ENCODE measurements at regions not wholly inside any gene's neighbourhood (a gene's known extent, or its start where the extent isn't known, plus 50 kb on each side); places are given as distances from the start of the nearest gene placed in this dataset.
"Not testable (repeated sequence)": the region's sequence is repeated elsewhere in the genome, so short reads cannot be mapped to it uniquely, and the experiment has no call there.

- Mint-ChIP-seq H3K4me3 (no peak overlapping the region), H3K9me3 (no peaks in the 10 kb centered on the region), H3K27me3 (peaks cover 28% of the 10 kb centered on the region), H3K27ac (no peak overlapping the region), H3K4me1 (peaks cover 5% of the 10 kb centered on the region)
- ATAC-seq: no peak
- no peak for DNase-seq
These were observed 213.9 kb downstream of the VAPA start for GRCh38 chr18:10127729-10128128.

GRCh38 chr18:10128921-10129501 lies 215.2 kb downstream of the VAPA start:
- Mint-ChIP-seq H3K4me3 (no peak overlapping the region), H3K9me3 (no peaks in the 10 kb centered on the region), H3K27me3 (peaks cover 38% of the 10 kb centered on the region), H3K4me1 (peaks cover 5% of the 10 kb centered on the region), H3K27ac (no peak overlapping the region)
- ATAC-seq (no peak), DNase-seq (no peak)

GRCh38 chr18:10130606-10131005 lies 216.8 kb downstream of the VAPA start:
- Mint-ChIP-seq H3K4me1 (peaks cover 5% of the 10 kb centered on the region), H3K4me3 (no peak overlapping the region), H3K27ac (peak overlapping the region in 1 of 2 donors; percentile 66), H3K9me3 (no peaks in the 10 kb centered on the region), H3K27me3 (peaks cover 44% of the 10 kb centered on the region)
- ATAC-seq (no peak), DNase-seq (no peak)

- Mint-ChIP-seq H3K4me3 (no peak overlapping the region), H3K27me3 (peaks cover 44% of the 10 kb centered on the region)
These were observed 217.3 kb downstream of the VAPA start for GRCh38 chr18:10131081-10131459.

GRCh38 chr18:10131460-10132395 lies 217.9 kb downstream of the VAPA start:
- H3K4me1 Mint-ChIP-seq: peaks cover 5% of the 10 kb centered on the region
- ATAC-seq (peak; percentile 46), DNase-seq (no peak)
- peak overlapping the region in 1 of 2 donors; percentile 49 for H3K4me3 Mint-ChIP-seq
- H3K9me3 Mint-ChIP-seq: no peaks in the 10 kb centered on the region
- no peak overlapping the region for H3K27ac Mint-ChIP-seq
- H3K27me3 Mint-ChIP-seq: peaks cover 44% of the 10 kb centered on the region

More at GRCh38 chr18:10131081-10131459, 217.3 kb downstream of the VAPA start:
- Mint-ChIP-seq H3K27ac (no peak overlapping the region), H3K4me1 (peaks cover 5% of the 10 kb centered on the region), H3K9me3 (no peaks in the 10 kb centered on the region)
- ATAC-seq (no peak), DNase-seq (no peak)

- H3K27me3 Mint-ChIP-seq: peaks cover 44% of the 10 kb centered on the region
- no peak overlapping the region for H3K27ac Mint-ChIP-seq
- H3K4me3 Mint-ChIP-seq: no peak overlapping the region
- H3K9me3 Mint-ChIP-seq: no peaks in the 10 kb centered on the region
- H3K4me1 Mint-ChIP-seq: peaks cover 5% of the 10 kb centered on the region
- DNase-seq (no peak), ATAC-seq (no peak)
These were observed 219.7 kb downstream of the VAPA start for GRCh38 chr18:10133516-10133915.

GRCh38 chr18:10134204-10134603 lies 220.4 kb downstream of the VAPA start:
- ATAC-seq (no peak), DNase-seq (no peak)
- Mint-ChIP-seq H3K4me1 (peaks cover 5% of the 10 kb centered on the region), H3K27ac (no peak overlapping the region), H3K9me3 (no peaks in the 10 kb centered on the region), H3K4me3 (no peak overlapping the region), H3K27me3 (peaks cover 44% of the 10 kb centered on the region)

GRCh38 chr18:10134749-10135148 lies 220.9 kb downstream of the VAPA start:
- ATAC-seq, H3K4me3 Mint-ChIP-seq, H3K27ac Mint-ChIP-seq, H3K4me1 Mint-ChIP-seq, DNase-seq, H3K9me3 Mint-ChIP-seq: not testable (repeated sequence)
- peaks cover 44% of the 10 kb centered on the region for H3K27me3 Mint-ChIP-seq

- ATAC-seq: no peak
- Mint-ChIP-seq H3K9me3 (no peaks in the 10 kb centered on the region), H3K4me3 (no peak overlapping the region), H3K27ac (no peak overlapping the region), H3K4me1 (peaks cover 14% of the 10 kb centered on the region), H3K27me3 (peaks cover 38% of the 10 kb centered on the region)
- no peak for DNase-seq
These were observed 221.6 kb downstream of the VAPA start for GRCh38 chr18:10135302-10135926.

- no peak for ATAC-seq
- H3K27me3 Mint-ChIP-seq: peaks cover 6% of the 10 kb centered on the region
- no peak overlapping the region for H3K27ac Mint-ChIP-seq
- no peak overlapping the region for H3K4me3 Mint-ChIP-seq
- no peaks in the 10 kb centered on the region for H3K9me3 Mint-ChIP-seq
- H3K4me1 Mint-ChIP-seq: peaks cover 13% of the 10 kb centered on the region
- DNase-seq: no peak
These were observed 224.9 kb downstream of the VAPA start for GRCh38 chr18:10138719-10139118.

GRCh38 chr18:10139783-10140410 lies 226.1 kb downstream of the VAPA start:
- no peaks in the 10 kb centered on the region for H3K27me3 Mint-ChIP-seq
- H3K27ac Mint-ChIP-seq: peak overlapping the region in 1 of 2 donors; percentile 48
- ATAC-seq: no peak
- no peak for DNase-seq
- H3K4me1 Mint-ChIP-seq: peaks cover 13% of the 10 kb centered on the region
- H3K4me3 Mint-ChIP-seq: no peak overlapping the region
- H3K9me3 Mint-ChIP-seq: no peaks in the 10 kb centered on the region

GRCh38 chr18:10140461-10141282 lies 226.9 kb downstream of the VAPA start:
- Mint-ChIP-seq H3K4me3 (no peak overlapping the region), H3K4me1 (peaks cover 13% of the 10 kb centered on the region), H3K27ac (peak overlapping the region in 1 of 2 donors; percentile 48), H3K9me3 (no peaks in the 10 kb centered on the region), H3K27me3 (no peaks in the 10 kb centered on the region)
- no peak for DNase-seq
- no peak for ATAC-seq

GRCh38 chr18:10141559-10141958 lies 227.7 kb downstream of the VAPA start:
- Mint-ChIP-seq H3K9me3 (no peaks in the 10 kb centered on the region), H3K4me3 (no peak overlapping the region), H3K27ac (no peak overlapping the region), H3K27me3 (no peaks in the 10 kb centered on the region), H3K4me1 (peaks cover 13% of the 10 kb centered on the region)
- DNase-seq (no peak), ATAC-seq (no peak)

GRCh38 chr18:10142056-10142455 lies 228.2 kb downstream of the VAPA start:
- no peak overlapping the region for H3K27ac Mint-ChIP-seq
- no peak for DNase-seq

More at GRCh38 chr18:10142056-10142455, 228.2 kb downstream of the VAPA start:
- Mint-ChIP-seq H3K27me3 (no peaks in the 10 kb centered on the region), H3K4me3 (no peak overlapping the region), H3K4me1 (peaks cover 13% of the 10 kb centered on the region), H3K9me3 (no peaks in the 10 kb centered on the region)
- ATAC-seq: no peak

Data from stimulated activated naive CD8-positive, alpha-beta T cell treated with anti-CD3 and anti-CD28 coated beads, Interleukin-15, amount 100 ng/mL, for 72 hours (primary cell).